Cardiac muscle cell (in vitro differentiated cells and primary cell): ENCODE measurements at regions not wholly inside any gene's neighbourhood (a gene's known extent, or its start where the extent isn't known, plus 50 kb on each side); places are given as distances from the start of the nearest gene placed in this dataset.
"Not testable (repeated sequence)": the region's sequence is repeated elsewhere in the genome, so short reads cannot be mapped to it uniquely, and the experiment has no call there.

Source experiments
- DNase-seq, 2 donors: peaks; one replicate each; pipeline versions ENCODE4 v3.0.0 to v3.0.0-alpha.2; 2010 to 2017; ENCODE audit warnings: low read depth in 1 of 2, low spot score in 1 of 2
- H3K27ac ChIP-seq: fragments of 200-600 bp; sonication (generic); 2 replicates; pipeline ENCODE4 v1.5.1; 2016
- H3K27me3 ChIP-seq: fragments of 200-600 bp; sonication (generic); 2 replicates; pipeline ENCODE4 v1.6.0; 2016; ENCODE audit warnings: control low read depth
- H3K36me3 ChIP-seq: fragments of 200-600 bp; sonication (generic); 2 replicates; pipeline ENCODE4 v1.5.1; 2016; ENCODE audit warnings: control low read depth
- H3K4me1 ChIP-seq: fragments of 200-600 bp; sonication (generic); 2 replicates; pipeline ENCODE4 v1.8.1; 2017; ENCODE audit warnings: low read depth, mild to moderate bottlenecking, mixed run types
- H3K4me3 ChIP-seq: fragments of 200-600 bp; sonication (generic); 2 replicates; pipeline ENCODE4 v1.5.1; 2016; ENCODE audit warnings: mild to moderate bottlenecking
- H3K9me3 ChIP-seq: fragments of 200-600 bp; sonication (generic); 2 replicates; pipeline ENCODE4 v1.5.1; 2017; ENCODE audit warnings: low read depth, mild to moderate bottlenecking, control low read depth
- TF ChIP-seq, protein P1 (sequence below): IDR thresholded peaks from 2 replicates; pipeline ENCODE4 v1.5.1; 2012; ENCODE audit warnings: low read depth, mild to moderate bottlenecking, low read length

DNA sequence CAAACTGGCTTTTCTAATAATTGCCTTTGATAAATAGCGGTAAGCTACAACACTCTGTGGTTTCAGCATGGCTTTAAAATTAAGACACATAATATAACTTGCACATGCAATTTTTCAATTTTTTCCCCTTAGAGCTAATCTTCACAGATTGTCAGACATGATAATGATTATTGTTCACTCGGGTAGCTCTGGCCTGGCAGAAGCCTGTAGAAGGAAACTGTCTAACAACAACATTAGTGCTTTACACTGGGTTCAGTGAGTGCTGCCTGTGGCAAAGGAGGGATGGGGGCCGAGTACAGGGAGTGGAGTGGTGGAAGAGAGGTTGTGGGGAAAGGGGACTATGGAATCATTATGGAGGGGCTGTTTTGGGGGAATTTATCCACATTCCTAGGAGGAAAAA, 67.2 kb upstream of the AUTS2 start:
- H3K4me3 ChIP-seq, result no peak overlapping the region
- no peaks in the 10 kb centered on the region for H3K27me3 ChIP-seq
- no peak for DNase-seq
- TF ChIP-seq, protein P1, sequence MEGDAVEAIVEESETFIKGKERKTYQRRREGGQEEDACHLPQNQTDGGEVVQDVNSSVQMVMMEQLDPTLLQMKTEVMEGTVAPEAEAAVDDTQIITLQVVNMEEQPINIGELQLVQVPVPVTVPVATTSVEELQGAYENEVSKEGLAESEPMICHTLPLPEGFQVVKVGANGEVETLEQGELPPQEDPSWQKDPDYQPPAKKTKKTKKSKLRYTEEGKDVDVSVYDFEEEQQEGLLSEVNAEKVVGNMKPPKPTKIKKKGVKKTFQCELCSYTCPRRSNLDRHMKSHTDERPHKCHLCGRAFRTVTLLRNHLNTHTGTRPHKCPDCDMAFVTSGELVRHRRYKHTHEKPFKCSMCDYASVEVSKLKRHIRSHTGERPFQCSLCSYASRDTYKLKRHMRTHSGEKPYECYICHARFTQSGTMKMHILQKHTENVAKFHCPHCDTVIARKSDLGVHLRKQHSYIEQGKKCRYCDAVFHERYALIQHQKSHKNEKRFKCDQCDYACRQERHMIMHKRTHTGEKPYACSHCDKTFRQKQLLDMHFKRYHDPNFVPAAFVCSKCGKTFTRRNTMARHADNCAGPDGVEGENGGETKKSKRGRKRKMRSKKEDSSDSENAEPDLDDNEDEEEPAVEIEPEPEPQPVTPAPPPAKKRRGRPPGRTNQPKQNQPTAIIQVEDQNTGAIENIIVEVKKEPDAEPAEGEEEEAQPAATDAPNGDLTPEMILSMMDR, result no peak
- H3K9me3 ChIP-seq, result no peaks in the 10 kb centered on the region
- H3K36me3 ChIP-seq, result no peaks in the 10 kb centered on the region
- H3K4me1 ChIP-seq, result no peaks in the 10 kb centered on the region
- H3K27ac ChIP-seq, result no peak overlapping the region

DNA sequence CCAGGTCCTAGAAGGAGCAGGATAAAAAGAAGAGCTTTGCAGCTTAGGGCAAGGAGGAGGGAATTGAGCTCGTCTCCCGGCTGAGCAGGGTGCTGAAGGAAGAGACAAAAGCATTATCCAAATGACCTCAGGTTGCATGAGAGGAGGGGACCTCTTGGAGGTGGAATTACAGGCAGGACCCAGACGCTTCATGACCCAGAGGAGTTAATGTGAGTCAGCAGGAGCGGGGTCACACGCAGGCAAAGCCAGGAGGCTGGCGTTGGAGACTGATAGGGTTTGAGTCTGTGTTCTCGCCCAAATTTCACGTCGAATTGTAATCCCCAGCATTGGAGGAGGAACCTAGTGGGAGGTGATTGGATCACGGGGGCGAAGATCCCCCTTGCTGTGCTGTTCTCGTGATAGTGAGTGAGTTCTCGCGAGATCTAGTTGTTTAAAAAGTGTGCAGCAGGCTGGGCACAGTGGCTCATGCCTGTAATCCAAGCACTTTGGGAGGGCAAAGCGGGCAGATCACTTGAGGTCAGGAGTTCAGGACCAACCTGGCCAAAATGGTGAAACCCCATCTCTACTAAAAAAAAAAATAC, 63.7 kb upstream of the AUTS2 start:
- Histone ChIP-seq H3K4me1 (no peaks in the 10 kb centered on the region), H3K9me3 (no peaks in the 10 kb centered on the region), H3K27me3 (no peaks in the 10 kb centered on the region), H3K27ac (no peak overlapping the region), H3K4me3 (no peak overlapping the region), H3K36me3 (no peaks in the 10 kb centered on the region)
- DNase-seq, result no peak
- TF ChIP-seq, protein P1, result no peak

DNA sequence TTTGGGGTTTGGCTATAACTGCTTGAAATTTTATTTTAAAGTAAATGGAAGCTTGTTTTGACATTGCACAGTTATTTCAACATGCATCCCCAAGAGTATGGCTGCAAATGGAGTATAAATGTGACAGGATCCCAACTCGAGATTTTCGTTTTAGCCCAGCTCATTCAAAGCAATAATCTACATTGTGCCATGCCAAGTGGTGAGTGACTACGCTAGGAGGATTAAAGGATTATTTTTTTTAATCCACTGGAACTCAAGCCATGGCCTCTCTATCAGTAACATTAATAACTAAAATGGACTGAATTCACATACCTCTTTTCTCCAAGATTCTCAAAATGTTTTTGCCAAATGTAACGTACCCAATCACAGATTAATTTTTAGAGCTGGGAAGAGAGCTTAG, 60.6 kb upstream of the AUTS2 start:
- H3K27me3 ChIP-seq, result no peaks in the 10 kb centered on the region
- H3K4me3 ChIP-seq, result no peak overlapping the region
- H3K9me3 ChIP-seq, result no peaks in the 10 kb centered on the region
- no peaks in the 10 kb centered on the region for H3K36me3 ChIP-seq
- peaks cover 6% of the 10 kb centered on the region for H3K4me1 ChIP-seq
- H3K27ac ChIP-seq, result no peak overlapping the region
- TF ChIP-seq, protein P1, result no peak
- no peak for DNase-seq

DNA sequence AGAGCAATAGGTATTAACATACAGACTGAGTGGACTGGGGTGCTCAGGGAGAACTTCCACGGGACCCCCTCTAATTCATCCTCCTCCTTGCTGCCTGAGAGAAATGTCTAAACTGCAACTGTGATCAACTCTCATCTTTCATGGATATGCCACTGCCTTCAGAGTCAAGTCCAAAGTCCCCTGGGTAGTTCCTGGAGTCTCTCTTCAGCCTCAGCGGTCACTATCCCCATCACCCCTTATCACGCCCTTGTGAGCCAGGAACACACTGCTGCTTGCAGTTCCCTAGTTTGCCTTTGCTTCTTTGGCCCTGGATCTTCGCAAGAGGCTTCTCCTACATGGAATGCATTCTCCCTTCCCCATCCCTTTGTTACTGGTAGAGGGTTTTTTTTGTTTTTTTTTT, 58.7 kb upstream of the AUTS2 start:
- H3K4me1 ChIP-seq, result peaks cover 8% of the 10 kb centered on the region
- no peaks in the 10 kb centered on the region for H3K27me3 ChIP-seq
- no peaks in the 10 kb centered on the region for H3K36me3 ChIP-seq
- TF ChIP-seq, protein P1, result no peak
- no peaks in the 10 kb centered on the region for H3K9me3 ChIP-seq
- no peak overlapping the region for H3K27ac ChIP-seq
- no peak overlapping the region for H3K4me3 ChIP-seq
- no peak for DNase-seq

DNA sequence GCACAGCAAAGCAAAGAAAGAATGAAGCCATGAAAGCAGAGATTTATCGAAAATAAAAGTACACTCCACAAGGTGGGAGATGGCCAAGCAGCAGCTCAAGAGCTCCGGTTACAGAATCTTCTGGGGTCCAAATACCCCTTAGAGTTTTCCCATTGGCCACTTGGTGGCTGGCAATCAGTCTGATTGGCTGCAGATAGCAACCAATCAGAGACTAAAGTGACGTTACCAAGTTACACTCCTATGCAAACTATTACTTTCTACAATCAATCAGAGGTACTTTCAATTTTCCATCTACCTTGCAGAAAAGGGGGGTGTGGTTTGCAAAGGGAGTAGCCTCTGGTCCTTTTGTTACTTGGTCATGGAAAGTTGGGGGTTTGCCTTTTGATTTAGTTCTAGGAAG, 58.0 kb upstream of the AUTS2 start:
- no peak for DNase-seq
- peaks cover 8% of the 10 kb centered on the region for H3K4me1 ChIP-seq
- no peak overlapping the region for H3K4me3 ChIP-seq
- H3K27me3 ChIP-seq, result no peaks in the 10 kb centered on the region
- TF ChIP-seq, protein P1, result no peak
- H3K9me3 ChIP-seq, result no peaks in the 10 kb centered on the region
- H3K27ac ChIP-seq, result no peak overlapping the region
- no peaks in the 10 kb centered on the region for H3K36me3 ChIP-seq

DNA sequence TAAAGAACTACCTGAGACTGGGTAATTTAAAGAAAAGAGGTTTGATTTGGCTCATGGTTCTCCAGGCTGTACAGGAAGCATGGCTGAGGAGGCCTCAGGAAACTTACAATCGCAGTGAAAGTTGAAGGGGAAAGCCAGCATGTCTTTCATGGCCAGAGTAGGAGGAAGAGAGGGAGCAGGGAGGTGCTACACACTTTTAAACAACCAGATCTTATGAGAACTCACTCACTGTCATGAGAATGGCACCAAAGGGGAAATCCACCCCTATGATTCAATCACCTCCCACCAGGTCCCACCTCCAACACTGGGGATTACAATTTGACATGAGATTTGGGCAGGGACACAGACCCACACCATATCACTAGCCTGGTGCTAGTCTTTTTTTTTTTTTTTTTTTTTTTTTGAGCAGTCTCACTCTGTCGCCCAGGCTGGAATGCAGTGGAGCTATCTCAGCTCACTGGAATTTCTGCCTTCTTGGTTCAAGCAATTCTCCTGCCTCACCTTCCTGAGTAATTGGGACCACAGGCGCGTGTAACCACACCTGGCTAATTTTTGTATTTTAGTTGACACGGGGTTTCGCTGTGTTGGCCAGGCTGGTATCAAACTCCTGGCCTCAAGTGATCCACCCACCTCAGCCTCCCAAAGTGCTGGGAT, 56.4 kb upstream of the AUTS2 start:
- not testable (repeated sequence) for H3K36me3 ChIP-seq, H3K9me3 ChIP-seq, H3K27me3 ChIP-seq, H3K4me3 ChIP-seq, H3K4me1 ChIP-seq, DNase-seq, H3K27ac ChIP-seq
